KMS-11 (cell line): ENCODE measurements at regions not wholly inside any gene's neighbourhood (a gene's known extent, or its start where the extent isn't known, plus 50 kb on each side); places are given as distances from the start of the nearest gene placed in this dataset.

Experiments used
- H2AFZ ChIP-seq: fragments of 200-600 bp; sonication (generic); 2 replicates; pipeline ENCODE4 v1.6.1; 2016; ENCODE audit warnings: antibody characterized with exemption, mixed run types, low read depth
- H3K27ac ChIP-seq: fragments of 200-600 bp; sonication (generic); 2 replicates; pipeline ENCODE4 v1.6.1; 2016; ENCODE audit warnings: mild to moderate bottlenecking, mixed run types
- H3K27me3 ChIP-seq: fragments of 200-600 bp; sonication (generic); 2 replicates; pipeline ENCODE4 v1.6.1; 2017; ENCODE audit warnings: mild to moderate bottlenecking, low read depth, mixed run types, moderate library complexity; ENCODE audit not compliant: insufficient read depth
- H3K36me3 ChIP-seq: fragments of 200-600 bp; sonication (generic); 2 replicates; pipeline ENCODE4 v1.6.1; 2017; ENCODE audit warnings: mild to moderate bottlenecking, mixed run types; ENCODE audit not compliant: insufficient read depth
- H3K4me1 ChIP-seq: fragments of 200-600 bp; sonication (generic); 2 replicates; pipeline ENCODE4 v1.6.1; 2016; ENCODE audit warnings: mild to moderate bottlenecking, low read depth, mixed run types; ENCODE audit not compliant: poor library complexity, severe bottlenecking
- H3K4me2 ChIP-seq: fragments of 200-600 bp; sonication (generic); 2 replicates; pipeline ENCODE4 v1.7.0; 2016; ENCODE audit warnings: mild to moderate bottlenecking, mixed run types
- H3K4me3 ChIP-seq: fragments of 200-600 bp; sonication (generic); IDR thresholded peaks from 2 replicates; pipeline ENCODE4 v1.6.1; 2017; ENCODE audit warnings: low read depth, low read length, mixed read lengths; ENCODE audit not compliant: insufficient read depth
- H3K79me2 ChIP-seq: fragments of 200-600 bp; sonication (generic); 2 replicates; pipeline ENCODE4 v1.6.1; 2016; ENCODE audit warnings: low read depth, mixed run types; ENCODE audit not compliant: insufficient read depth
- H3K9ac ChIP-seq: fragments of 200-600 bp; sonication (generic); 2 replicates; pipeline ENCODE4 v1.6.1; 2016; ENCODE audit warnings: mild to moderate bottlenecking, mixed run types
- H4K20me1 ChIP-seq: fragments of 200-600 bp; sonication (generic); 2 replicates; pipeline ENCODE4 v1.6.1; 2016; ENCODE audit warnings: mild to moderate bottlenecking, mixed run types; ENCODE audit not compliant: insufficient read depth
- TF ChIP-seq, protein P1 (sequence below): fragments of 200-600 bp; sonication (generic); conservative IDR thresholded peaks from 2 replicates; pipeline ENCODE4 v1.6.1; 2017; ENCODE audit warnings: low read depth, mild to moderate bottlenecking, antibody characterized with exemption, low read length, moderate library complexity, mixed read lengths

DNA sequence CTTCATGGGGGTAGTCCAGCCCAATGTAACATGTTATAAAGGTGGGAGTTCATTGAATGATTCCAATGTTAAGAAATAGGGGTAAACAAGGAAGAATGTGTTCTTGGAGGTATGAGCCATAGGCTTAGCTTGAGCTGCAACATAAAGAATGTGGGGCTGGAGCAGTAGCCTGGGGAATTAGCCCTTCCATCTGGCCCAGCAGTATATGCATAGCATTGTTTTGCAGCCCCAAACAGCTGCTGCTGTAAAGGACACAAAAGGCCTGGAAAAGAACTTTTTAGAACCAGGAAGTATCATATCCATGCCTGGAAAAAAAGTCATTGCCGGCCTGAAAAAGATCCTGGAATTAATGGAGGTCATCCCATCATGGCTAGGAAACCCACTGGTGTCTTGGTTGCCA lies 55.8 kb upstream of the SMARCA2 start:
- Histone ChIP-seq H3K4me3 (no peak overlapping the region), H3K27ac (no peak overlapping the region), H3K27me3 (no peaks in the 10 kb centered on the region), H3K4me1 (no peaks in the 10 kb centered on the region), H2AFZ (no peak overlapping the region), H3K4me2 (no peak overlapping the region), H3K79me2 (no peaks in the 10 kb centered on the region), H3K36me3 (no peaks in the 10 kb centered on the region), H3K9ac (no peak overlapping the region), H4K20me1 (no peaks in the 10 kb centered on the region)
- TF ChIP-seq, protein P1, sequence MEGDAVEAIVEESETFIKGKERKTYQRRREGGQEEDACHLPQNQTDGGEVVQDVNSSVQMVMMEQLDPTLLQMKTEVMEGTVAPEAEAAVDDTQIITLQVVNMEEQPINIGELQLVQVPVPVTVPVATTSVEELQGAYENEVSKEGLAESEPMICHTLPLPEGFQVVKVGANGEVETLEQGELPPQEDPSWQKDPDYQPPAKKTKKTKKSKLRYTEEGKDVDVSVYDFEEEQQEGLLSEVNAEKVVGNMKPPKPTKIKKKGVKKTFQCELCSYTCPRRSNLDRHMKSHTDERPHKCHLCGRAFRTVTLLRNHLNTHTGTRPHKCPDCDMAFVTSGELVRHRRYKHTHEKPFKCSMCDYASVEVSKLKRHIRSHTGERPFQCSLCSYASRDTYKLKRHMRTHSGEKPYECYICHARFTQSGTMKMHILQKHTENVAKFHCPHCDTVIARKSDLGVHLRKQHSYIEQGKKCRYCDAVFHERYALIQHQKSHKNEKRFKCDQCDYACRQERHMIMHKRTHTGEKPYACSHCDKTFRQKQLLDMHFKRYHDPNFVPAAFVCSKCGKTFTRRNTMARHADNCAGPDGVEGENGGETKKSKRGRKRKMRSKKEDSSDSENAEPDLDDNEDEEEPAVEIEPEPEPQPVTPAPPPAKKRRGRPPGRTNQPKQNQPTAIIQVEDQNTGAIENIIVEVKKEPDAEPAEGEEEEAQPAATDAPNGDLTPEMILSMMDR = no peak

DNA sequence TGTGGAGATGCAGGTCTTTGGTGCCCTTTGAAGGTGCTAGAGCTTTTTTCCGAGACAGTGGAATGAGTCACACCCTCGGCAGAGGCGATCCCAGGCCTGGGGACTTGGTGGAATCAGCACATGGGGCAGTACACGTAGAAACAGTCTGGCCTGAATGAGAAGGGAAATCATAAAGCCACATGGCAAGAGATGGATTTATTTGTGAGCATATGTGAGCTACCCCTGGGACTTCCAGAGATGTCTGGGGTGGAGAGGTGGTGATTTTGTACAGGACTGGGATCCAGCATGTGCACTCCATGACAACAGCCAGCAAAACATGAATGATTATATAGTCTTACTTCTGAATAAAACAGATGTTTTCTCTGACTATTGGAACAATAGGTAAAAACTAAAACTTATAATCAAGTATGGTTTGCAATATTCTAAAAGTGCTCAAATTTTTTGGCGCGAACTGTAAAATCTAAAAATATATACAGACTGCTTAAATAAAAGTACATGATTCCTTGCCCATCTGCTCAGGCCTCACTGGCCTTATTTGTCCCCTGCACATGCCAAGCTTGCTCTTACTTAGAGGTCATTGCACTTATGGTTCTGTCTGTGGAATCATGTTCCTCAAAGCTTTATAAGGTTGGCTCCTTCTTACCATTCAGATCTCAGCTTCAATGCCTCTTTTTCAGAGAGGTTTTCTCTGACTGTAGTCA lies 54.7 kb upstream of the SMARCA2 start:
- Histone ChIP-seq H3K36me3 (no peaks in the 10 kb centered on the region), H3K4me3 (no peak overlapping the region), H3K4me2 (no peak overlapping the region), H3K27ac (no peak overlapping the region), H3K4me1 (no peaks in the 10 kb centered on the region), H3K9ac (no peak overlapping the region), H3K27me3 (no peaks in the 10 kb centered on the region), H4K20me1 (no peaks in the 10 kb centered on the region), H3K79me2 (no peaks in the 10 kb centered on the region), H2AFZ (no peak overlapping the region)
- TF ChIP-seq, protein P1 = no peak

- TF ChIP-seq, protein P1 = no peak
- no peak overlapping the region for H3K4me3 ChIP-seq
- H2AFZ ChIP-seq = no peak overlapping the region
- H3K79me2 ChIP-seq = no peaks in the 10 kb centered on the region
- no peak overlapping the region for H3K9ac ChIP-seq
- H3K4me2 ChIP-seq = no peak overlapping the region
- H3K27ac ChIP-seq = no peak overlapping the region
- no peaks in the 10 kb centered on the region for H4K20me1 ChIP-seq
- H3K36me3 ChIP-seq = no peaks in the 10 kb centered on the region
- no peaks in the 10 kb centered on the region for H3K4me1 ChIP-seq
- no peaks in the 10 kb centered on the region for H3K27me3 ChIP-seq
These were observed 53.0 kb upstream of the SMARCA2 start for GRCh38 chr9:1962122-1962521.

- Histone ChIP-seq H3K36me3 (no peaks in the 10 kb centered on the region), H3K4me1 (no peaks in the 10 kb centered on the region)
These were observed 52.5 kb upstream of the SMARCA2 start for GRCh38 chr9:1962588-1963106.

More at GRCh38 chr9:1962588-1963106, 52.5 kb upstream of the SMARCA2 start:
- H3K79me2 ChIP-seq = no peaks in the 10 kb centered on the region
- no peak overlapping the region for H3K27ac ChIP-seq
- no peaks in the 10 kb centered on the region for H4K20me1 ChIP-seq
- H3K4me2 ChIP-seq = no peak overlapping the region
- no peak overlapping the region for H3K9ac ChIP-seq
- H3K4me3 ChIP-seq = no peak overlapping the region
- H3K27me3 ChIP-seq = no peaks in the 10 kb centered on the region
- no peak overlapping the region for H2AFZ ChIP-seq
- TF ChIP-seq, protein P1 = no peak
